GM23338 (cell line): ENCODE measurements at regions not wholly inside any gene's neighbourhood (a gene's known extent, or its start where the extent isn't known, plus 50 kb on each side); places are given as distances from the start of the nearest gene placed in this dataset.

Experiments
- CREB1 ChIP-seq: fragments of 250-450 bp; sonication (Bioruptor Pico); IDR thresholded peaks from 2 replicates; pipeline ENCODE4 v1.5.0; 2020; ENCODE audit warnings: low read depth, mild to moderate bottlenecking, moderate library complexity
- ETS1 ChIP-seq: IDR thresholded peaks from 2 replicates; pipeline ENCODE4 v1.6.1; 2016; ENCODE audit warnings: antibody characterized with exemption
- EZH2 ChIP-seq: fragments of 200-600 bp; sonication (generic); IDR thresholded peaks from one replicate; pipeline ENCODE4 v1.8.0; 2017; ENCODE audit warnings: antibody characterized with exemption, mild to moderate bottlenecking, low read depth; ENCODE audit not compliant: unreplicated experiment
- EZH2phosphoT487 ChIP-seq: fragments of 200-600 bp; sonication (generic); IDR thresholded peaks from one replicate; pipeline ENCODE4 v1.8.1; 2018; ENCODE audit warnings: antibody characterized with exemption; ENCODE audit not compliant: unreplicated experiment
- JUNB ChIP-seq: IDR thresholded peaks from one replicate; pipeline ENCODE4 v1.6.1; 2016; ENCODE audit warnings: antibody characterized with exemption; ENCODE audit not compliant: unreplicated experiment
- NANOG ChIP-seq: IDR thresholded peaks from 2 replicates; pipeline ENCODE4 v1.6.1; 2016; ENCODE audit warnings: antibody characterized with exemption, borderline replicate concordance
- POLR2AphosphoS5 ChIP-seq: IDR thresholded peaks from 2 replicates; pipeline ENCODE4 v1.6.1; 2016; ENCODE audit warnings: antibody characterized with exemption, low read depth
- REST ChIP-seq: IDR thresholded peaks from one replicate; pipeline ENCODE4 v1.6.1; 2018; ENCODE audit warnings: antibody characterized with exemption; ENCODE audit not compliant: unreplicated experiment
- STAT1 ChIP-seq: IDR thresholded peaks from one replicate; pipeline ENCODE4 v1.6.1; 2016; ENCODE audit warnings: antibody characterized with exemption; ENCODE audit not compliant: unreplicated experiment
- TF ChIP-seq, protein P1 (sequence below), 2 experiments: fragments of 200-600 bp in 1 of 2; sonication (generic) in 1 of 2; conservative IDR thresholded peaks; 2 replicates each; pipeline versions ENCODE4 v1.5.1 to v1.6.1; 2016 to 2017; ENCODE audit warnings: antibody characterized with exemption in 2 of 2, low read depth in 2 of 2, mild to moderate bottlenecking in 2 of 2, moderate library complexity in 1 of 2
- TF ChIP-seq, protein P2 (sequence below): fragments of 250-450 bp; sonication (Bioruptor Pico); IDR thresholded peaks from 2 replicates; pipeline ENCODE4 v1.5.0; 2020; ENCODE audit warnings: mild to moderate bottlenecking, moderate library complexity

GRCh38 chr9:79780559-79780958, 208.8 kb downstream of the TLE4 start:
- TF ChIP-seq, protein P1, sequence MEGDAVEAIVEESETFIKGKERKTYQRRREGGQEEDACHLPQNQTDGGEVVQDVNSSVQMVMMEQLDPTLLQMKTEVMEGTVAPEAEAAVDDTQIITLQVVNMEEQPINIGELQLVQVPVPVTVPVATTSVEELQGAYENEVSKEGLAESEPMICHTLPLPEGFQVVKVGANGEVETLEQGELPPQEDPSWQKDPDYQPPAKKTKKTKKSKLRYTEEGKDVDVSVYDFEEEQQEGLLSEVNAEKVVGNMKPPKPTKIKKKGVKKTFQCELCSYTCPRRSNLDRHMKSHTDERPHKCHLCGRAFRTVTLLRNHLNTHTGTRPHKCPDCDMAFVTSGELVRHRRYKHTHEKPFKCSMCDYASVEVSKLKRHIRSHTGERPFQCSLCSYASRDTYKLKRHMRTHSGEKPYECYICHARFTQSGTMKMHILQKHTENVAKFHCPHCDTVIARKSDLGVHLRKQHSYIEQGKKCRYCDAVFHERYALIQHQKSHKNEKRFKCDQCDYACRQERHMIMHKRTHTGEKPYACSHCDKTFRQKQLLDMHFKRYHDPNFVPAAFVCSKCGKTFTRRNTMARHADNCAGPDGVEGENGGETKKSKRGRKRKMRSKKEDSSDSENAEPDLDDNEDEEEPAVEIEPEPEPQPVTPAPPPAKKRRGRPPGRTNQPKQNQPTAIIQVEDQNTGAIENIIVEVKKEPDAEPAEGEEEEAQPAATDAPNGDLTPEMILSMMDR (conservative IDR thresholded peaks at IDR 0.05; ENCODE audit: low read depth in 2 of 2) = no peak
- TF ChIP-seq EZH2 (no peak), JUNB (no peak), REST (no peak), NANOG (no peak), EZH2phosphoT487 (no peak), POLR2AphosphoS5 (no peak), STAT1 (no peak), ETS1 (no peak), CREB1 (CRISPR knock-in tag) (no peak)
- TF ChIP-seq, protein P2, sequence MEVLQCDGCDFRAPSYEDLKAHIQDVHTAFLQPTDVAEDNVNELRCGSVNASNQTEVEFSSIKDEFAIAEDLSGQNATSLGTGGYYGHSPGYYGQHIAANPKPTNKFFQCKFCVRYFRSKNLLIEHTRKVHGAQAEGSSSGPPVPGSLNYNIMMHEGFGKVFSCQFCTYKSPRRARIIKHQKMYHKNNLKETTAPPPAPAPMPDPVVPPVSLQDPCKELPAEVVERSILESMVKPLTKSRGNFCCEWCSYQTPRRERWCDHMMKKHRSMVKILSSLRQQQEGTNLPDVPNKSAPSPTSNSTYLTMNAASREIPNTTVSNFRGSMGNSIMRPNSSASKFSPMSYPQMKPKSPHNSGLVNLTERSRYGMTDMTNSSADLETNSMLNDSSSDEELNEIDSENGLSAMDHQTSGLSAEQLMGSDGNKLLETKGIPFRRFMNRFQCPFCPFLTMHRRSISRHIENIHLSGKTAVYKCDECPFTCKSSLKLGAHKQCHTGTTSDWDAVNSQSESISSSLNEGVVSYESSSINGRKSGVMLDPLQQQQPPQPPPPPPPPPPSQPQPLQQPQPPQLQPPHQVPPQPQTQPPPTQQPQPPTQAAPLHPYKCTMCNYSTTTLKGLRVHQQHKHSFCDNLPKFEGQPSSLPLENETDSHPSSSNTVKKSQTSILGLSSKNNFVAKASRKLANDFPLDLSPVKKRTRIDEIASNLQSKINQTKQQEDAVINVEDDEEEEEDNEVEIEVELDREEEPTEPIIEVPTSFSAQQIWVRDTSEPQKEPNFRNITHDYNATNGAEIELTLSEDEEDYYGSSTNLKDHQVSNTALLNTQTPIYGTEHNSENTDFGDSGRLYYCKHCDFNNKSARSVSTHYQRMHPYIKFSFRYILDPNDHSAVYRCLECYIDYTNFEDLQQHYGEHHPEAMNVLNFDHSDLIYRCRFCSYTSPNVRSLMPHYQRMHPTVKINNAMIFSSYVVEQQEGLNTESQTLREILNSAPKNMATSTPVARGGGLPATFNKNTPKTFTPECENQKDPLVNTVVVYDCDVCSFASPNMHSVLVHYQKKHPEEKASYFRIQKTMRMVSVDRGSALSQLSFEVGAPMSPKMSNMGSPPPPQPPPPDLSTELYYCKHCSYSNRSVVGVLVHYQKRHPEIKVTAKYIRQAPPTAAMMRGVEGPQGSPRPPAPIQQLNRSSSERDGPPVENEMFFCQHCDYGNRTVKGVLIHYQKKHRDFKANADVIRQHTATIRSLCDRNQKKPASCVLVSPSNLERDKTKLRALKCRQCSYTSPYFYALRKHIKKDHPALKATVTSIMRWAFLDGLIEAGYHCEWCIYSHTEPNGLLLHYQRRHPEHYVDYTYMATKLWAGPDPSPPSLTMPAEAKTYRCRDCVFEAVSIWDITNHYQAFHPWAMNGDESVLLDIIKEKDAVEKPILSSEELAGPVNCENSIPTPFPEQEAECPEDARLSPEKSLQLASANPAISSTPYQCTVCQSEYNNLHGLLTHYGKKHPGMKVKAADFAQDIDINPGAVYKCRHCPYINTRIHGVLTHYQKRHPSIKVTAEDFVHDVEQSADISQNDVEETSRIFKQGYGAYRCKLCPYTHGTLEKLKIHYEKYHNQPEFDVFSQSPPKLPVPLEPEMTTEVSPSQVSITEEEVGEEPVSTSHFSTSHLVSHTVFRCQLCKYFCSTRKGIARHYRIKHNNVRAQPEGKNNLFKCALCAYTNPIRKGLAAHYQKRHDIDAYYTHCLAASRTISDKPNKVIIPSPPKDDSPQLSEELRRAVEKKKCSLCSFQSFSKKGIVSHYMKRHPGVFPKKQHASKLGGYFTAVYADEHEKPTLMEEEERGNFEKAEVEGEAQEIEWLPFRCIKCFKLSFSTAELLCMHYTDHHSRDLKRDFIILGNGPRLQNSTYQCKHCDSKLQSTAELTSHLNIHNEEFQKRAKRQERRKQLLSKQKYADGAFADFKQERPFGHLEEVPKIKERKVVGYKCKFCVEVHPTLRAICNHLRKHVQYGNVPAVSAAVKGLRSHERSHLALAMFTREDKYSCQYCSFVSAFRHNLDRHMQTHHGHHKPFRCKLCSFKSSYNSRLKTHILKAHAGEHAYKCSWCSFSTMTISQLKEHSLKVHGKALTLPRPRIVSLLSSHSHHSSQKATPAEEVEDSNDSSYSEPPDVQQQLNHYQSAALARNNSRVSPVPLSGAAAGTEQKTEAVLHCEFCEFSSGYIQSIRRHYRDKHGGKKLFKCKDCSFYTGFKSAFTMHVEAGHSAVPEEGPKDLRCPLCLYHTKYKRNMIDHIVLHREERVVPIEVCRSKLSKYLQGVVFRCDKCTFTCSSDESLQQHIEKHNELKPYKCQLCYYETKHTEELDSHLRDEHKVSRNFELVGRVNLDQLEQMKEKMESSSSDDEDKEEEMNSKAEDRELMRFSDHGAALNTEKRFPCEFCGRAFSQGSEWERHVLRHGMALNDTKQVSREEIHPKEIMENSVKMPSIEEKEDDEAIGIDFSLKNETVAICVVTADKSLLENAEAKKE (CRISPR knock-in tag) = no peak
